H9 (cell line): ENCODE measurements at regions not wholly inside any gene's neighbourhood (a gene's known extent, or its start where the extent isn't known, plus 50 kb on each side); places are given as distances from the start of the nearest gene placed in this dataset.
"Not testable (repeated sequence)": the region's sequence is repeated elsewhere in the genome, so short reads cannot be mapped to it uniquely, and the experiment has no call there.

Experiments
- DNase-seq: peaks from one replicate; pipeline ENCODE4 v3.0.0-alpha.2; 2017
- H2AFZ ChIP-seq: one replicate; pipeline ENCODE4 v1.6.1; 2013; ENCODE audit warnings: mild to moderate bottlenecking, low read length, control low read depth, moderate library complexity
- H2AK5ac ChIP-seq: 2 replicates; pipeline ENCODE4 v1.6.1; 2013; ENCODE audit warnings: low read length, control low read depth, mixed read lengths; ENCODE audit not compliant: insufficient read length
- H2BK120ac ChIP-seq: one replicate; pipeline ENCODE4 v1.6.1; 2013; ENCODE audit warnings: low read depth, mild to moderate bottlenecking, low read length, control low read depth, inconsistent platforms; ENCODE audit not compliant: poor library complexity, severe bottlenecking
- H2BK12ac ChIP-seq: 2 replicates; pipeline ENCODE4 v1.6.1; 2013; ENCODE audit warnings: low read length, control low read depth, mixed read lengths, low read depth; ENCODE audit not compliant: insufficient read length
- H2BK15ac ChIP-seq: 2 replicates; pipeline ENCODE4 v1.6.1; 2013; ENCODE audit warnings: low read depth, low read length, control low read depth
- H2BK20ac ChIP-seq: one replicate; pipeline ENCODE4 v1.6.1; 2013; ENCODE audit warnings: low read depth, mild to moderate bottlenecking, low read length, control low read depth, inconsistent platforms; ENCODE audit not compliant: poor library complexity, severe bottlenecking
- H2BK5ac ChIP-seq: 2 replicates; pipeline ENCODE4 v1.6.1; 2013; ENCODE audit warnings: low read length, control low read depth, mixed read lengths; ENCODE audit not compliant: insufficient read length
- H3K14ac ChIP-seq: 2 replicates; pipeline ENCODE4 v1.6.1; 2013; ENCODE audit warnings: low read length, control low read depth; ENCODE audit not compliant: insufficient read depth
- H3K18ac ChIP-seq: 2 replicates; pipeline ENCODE4 v1.6.1; 2013; ENCODE audit warnings: low read depth, mild to moderate bottlenecking, mixed read lengths, low read length, control low read depth; ENCODE audit not compliant: insufficient read length
- H3K23ac ChIP-seq: 2 replicates; pipeline ENCODE4 v1.6.1; 2013; ENCODE audit warnings: low read length, control low read depth, mixed read lengths, low read depth; ENCODE audit not compliant: insufficient read length
- H3K23me2 ChIP-seq: 2 replicates; pipeline ENCODE4 v1.6.1; 2013; ENCODE audit warnings: low read depth, mild to moderate bottlenecking, mixed read lengths, low read length, control low read depth; ENCODE audit not compliant: insufficient read length, poor library complexity, severe bottlenecking
- H3K27ac ChIP-seq: 2 replicates; pipeline ENCODE4 v1.5.1; 2013; ENCODE audit warnings: low read length, control low read depth, mixed read lengths, low read depth; ENCODE audit not compliant: insufficient read length
- H3K27me3 ChIP-seq: 2 replicates; pipeline ENCODE4 v1.6.1; 2013; ENCODE audit warnings: low read length, control low read depth, inconsistent platforms; ENCODE audit not compliant: insufficient read depth
- H3K4ac ChIP-seq: 2 replicates; pipeline ENCODE4 v1.6.1; 2013; ENCODE audit warnings: low read depth, mild to moderate bottlenecking, control low read depth, inconsistent platforms, low read length, moderate library complexity
- H3K4me1 ChIP-seq: 2 replicates; pipeline ENCODE4 v1.6.1; 2013; ENCODE audit warnings: low read length, control low read depth, inconsistent platforms; ENCODE audit not compliant: insufficient read depth
- H3K4me2 ChIP-seq: 2 replicates; pipeline ENCODE4 v1.6.1; 2013; ENCODE audit warnings: low read length, control low read depth, mixed read lengths; ENCODE audit not compliant: insufficient read length, insufficient read depth
- H3K56ac ChIP-seq: 2 replicates; pipeline ENCODE4 v1.6.1; 2013; ENCODE audit warnings: low read depth, mild to moderate bottlenecking, mixed read lengths, low read length, control low read depth; ENCODE audit not compliant: insufficient read length
- H3K79me1 ChIP-seq: 2 replicates; pipeline ENCODE4 v1.6.1; 2013; ENCODE audit warnings: low read depth, mild to moderate bottlenecking, moderate library complexity, low read length, control low read depth, inconsistent platforms; ENCODE audit not compliant: insufficient read depth, poor library complexity, severe bottlenecking
- H3K79me2 ChIP-seq: 2 replicates; pipeline ENCODE4 v1.6.1; 2013; ENCODE audit warnings: low read length, control low read depth, inconsistent platforms; ENCODE audit not compliant: insufficient read depth
- H3K9ac ChIP-seq: 2 replicates; pipeline ENCODE4 v1.6.1; 2013; ENCODE audit warnings: low read length, control low read depth, mixed read lengths; ENCODE audit not compliant: insufficient read length; ENCODE audit errors: extremely low read depth
- H3K9me3 ChIP-seq: one replicate; pipeline ENCODE4 v1.6.1; 2013; ENCODE audit warnings: low read depth, low read length, inconsistent platforms; ENCODE audit not compliant: control insufficient read depth
- H3T11ph ChIP-seq: one replicate; pipeline ENCODE4 v1.6.1; 2013; ENCODE audit warnings: mild to moderate bottlenecking, low read length, control low read depth, inconsistent platforms
- H4K20me1 ChIP-seq: one replicate; pipeline ENCODE4 v1.6.1; 2013; ENCODE audit not compliant: control insufficient read depth, insufficient read length, insufficient read depth
- H4K5ac ChIP-seq: 2 replicates; pipeline ENCODE4 v1.6.1; 2013; ENCODE audit warnings: low read depth, mild to moderate bottlenecking, mixed read lengths, low read length, control low read depth; ENCODE audit not compliant: insufficient read length
- H4K8ac ChIP-seq: replicated peaks from 2 replicates; pipeline ENCODE4 v1.6.1; 2013; ENCODE audit warnings: low read length, control low read depth, mixed read lengths, low read depth; ENCODE audit not compliant: insufficient read length
- H4K91ac ChIP-seq: 2 replicates; pipeline ENCODE4 v1.6.1; 2013; ENCODE audit warnings: low read depth, mild to moderate bottlenecking, moderate library complexity, mixed read lengths, low read length, control low read depth; ENCODE audit not compliant: insufficient read length
- H3K27ac Mint-ChIP-seq, 3 experiments: 2 replicates in 2 of 3; 3 replicates in 1 of 3; pipeline ENCODE4 v1.8.0; 2020 to 2021; ENCODE audit warnings: mixed read lengths in 3 of 3, mild to moderate bottlenecking in 1 of 3, moderate library complexity in 1 of 3
- H3K27me3 Mint-ChIP-seq: 2 replicates; pipeline ENCODE4 v1.8.0; 2021; ENCODE audit warnings: low read depth, mild to moderate bottlenecking, moderate library complexity, mixed read lengths
- H3K36me3 Mint-ChIP-seq, 3 experiments: 2 replicates in 2 of 3; 3 replicates in 1 of 3; pipeline ENCODE4 v1.8.0; 2020 to 2021; ENCODE audit warnings: low read depth in 3 of 3, mixed read lengths in 3 of 3; ENCODE audit not compliant: insufficient read depth in 1 of 3
- H3K4me1 Mint-ChIP-seq, 2 experiments: 2 replicates each; pipeline ENCODE4 v1.8.0; 2020; ENCODE audit warnings: mixed read lengths in 2 of 2
- H3K4me3 Mint-ChIP-seq, 2 experiments: 2 replicates in 1 of 2; 3 replicates in 1 of 2; pipeline ENCODE4 v1.8.0; 2020 to 2021; ENCODE audit warnings: mild to moderate bottlenecking in 2 of 2, mixed read lengths in 2 of 2, moderate library complexity in 1 of 2
- H3K9me3 Mint-ChIP-seq, 2 experiments: 2 replicates in 1 of 2; 3 replicates in 1 of 2; pipeline ENCODE4 v1.8.0; 2020; ENCODE audit warnings: mild to moderate bottlenecking in 2 of 2, mixed read lengths in 2 of 2, moderate library complexity in 1 of 2
- CTCF ChIP-seq: fragments of 200-600 bp; sonication (generic); conservative IDR thresholded peaks from 3 replicates; pipeline ENCODE4 v1.8.0; 2021; ENCODE audit warnings: antibody characterized with exemption, mild to moderate bottlenecking
- WGBS: extraction: QIAGEN DNeasy Blood & Tissue Kit; methylation state at CpG from one replicate; pipeline ENCODE4 v1.1.7; 2013; ENCODE audit warnings: missing lambda C conversion rate, low lambda C conversion rate, mixed read lengths; ENCODE audit not compliant: insufficient read length; ENCODE audit errors: extremely low coverage; 5-methylcytosine and 5-hydroxymethylcytosine counted together

- no peaks in the 10 kb centered on the region for H3K9me3 ChIP-seq
- no peak overlapping the region for H3K9ac ChIP-seq
- TF ChIP-seq CTCF: no peak
- no peaks in the 10 kb centered on the region for H3K79me1 ChIP-seq
- DNase-seq: no peak
- no peaks in the 10 kb centered on the region for H3K23me2 ChIP-seq
- no peak overlapping the region for H4K8ac ChIP-seq
- WGBS: no CpG with 5 or more reads among the region's 3 CpGs
- no peaks in the 10 kb centered on the region for H3K4me1 ChIP-seq
- H3T11ph ChIP-seq: no peak overlapping the region
- H3K9me3 Mint-ChIP-seq: peaks cover 8 to 10% of the 10 kb centered on the region in 2 experiments; a peak in 4 of 5 replicates
- no peak overlapping the region for H3K4ac ChIP-seq
- H3K27ac Mint-ChIP-seq: no peak overlapping the region
- no peak overlapping the region for H3K4me2 ChIP-seq
- H2BK15ac ChIP-seq: no peak overlapping the region
- no peak overlapping the region for H3K14ac ChIP-seq
- H3K18ac ChIP-seq: no peak overlapping the region
- H3K36me3 Mint-ChIP-seq: no peaks in the 10 kb centered on the region
- H3K4me1 Mint-ChIP-seq: no peaks in the 10 kb centered on the region
- no peaks in the 10 kb centered on the region for H3K27me3 ChIP-seq
- H2BK12ac ChIP-seq: no peak overlapping the region
- no peak overlapping the region for H3K27ac ChIP-seq
- peaks cover 12% of the 10 kb centered on the region for H3K27me3 Mint-ChIP-seq
- H2BK120ac ChIP-seq: no peak overlapping the region
- H4K5ac ChIP-seq: no peak overlapping the region
- no peak overlapping the region for H3K56ac ChIP-seq
- no peak overlapping the region for H4K91ac ChIP-seq
- H2BK20ac ChIP-seq: no peak overlapping the region
- H2BK5ac ChIP-seq: no peak overlapping the region
- H3K4me3 Mint-ChIP-seq: no peak overlapping the region
- no peak overlapping the region for H2AK5ac ChIP-seq
- no peaks in the 10 kb centered on the region for H4K20me1 ChIP-seq
- H2AFZ ChIP-seq: no peak overlapping the region
- H3K79me2 ChIP-seq: no peaks in the 10 kb centered on the region
- H3K23ac ChIP-seq: no peak overlapping the region
Measured at GRCh38 chr7:65463184-65463583, 89.5 kb downstream of the ZNF92 start.

DNA sequence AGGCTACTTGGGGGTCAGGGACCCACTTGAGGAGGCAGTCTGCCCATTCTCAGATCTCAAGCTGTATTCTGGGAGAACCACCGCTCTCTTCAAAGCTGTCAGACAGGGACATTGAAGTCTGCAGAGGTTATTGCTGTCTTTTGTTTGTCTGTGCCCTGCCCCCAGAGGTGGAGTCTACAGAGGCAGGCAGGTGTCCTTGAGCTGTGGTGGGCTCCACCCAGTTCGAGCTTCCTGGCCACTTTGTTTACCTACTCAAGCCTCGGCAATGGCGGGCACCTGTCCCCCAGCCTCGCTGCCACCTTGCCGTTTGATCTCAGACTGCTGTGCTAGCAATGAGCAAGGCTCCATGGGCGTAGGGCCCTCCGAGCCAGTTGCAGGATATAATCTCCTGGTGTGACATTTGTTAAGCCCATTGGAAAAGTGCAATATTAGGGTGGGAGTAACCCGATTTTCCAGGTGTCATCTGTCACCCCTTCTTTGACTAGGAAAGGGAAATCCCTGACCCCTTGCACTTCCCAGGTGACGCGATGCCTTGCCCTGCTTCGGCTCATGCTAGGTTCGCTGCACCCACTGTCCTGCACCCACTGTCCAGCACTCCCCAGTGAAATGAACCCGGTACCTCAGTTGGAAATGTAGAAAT, 96.4 kb downstream of the ZNF92 start:
- not testable (repeated sequence) for H3K4me3 Mint-ChIP-seq, H2BK20ac ChIP-seq

More for the DNA sequence above, 96.4 kb downstream of the ZNF92 start:
- not testable (repeated sequence) for H3K9ac ChIP-seq, H3K4me2 ChIP-seq, H3K56ac ChIP-seq, H2BK15ac ChIP-seq, H3K4me1 ChIP-seq, H4K20me1 ChIP-seq, H3K14ac ChIP-seq, H2BK12ac ChIP-seq, H3K27ac ChIP-seq, H3K9me3 ChIP-seq, H4K91ac ChIP-seq, H2AK5ac ChIP-seq, H3K4ac ChIP-seq, H3K23me2 ChIP-seq, H3T11ph ChIP-seq, H3K23ac ChIP-seq, H3K36me3 Mint-ChIP-seq, H2AFZ ChIP-seq, H3K4me1 Mint-ChIP-seq, H3K27me3 ChIP-seq, H4K8ac ChIP-seq, H2BK120ac ChIP-seq, H3K18ac ChIP-seq, H2BK5ac ChIP-seq, H3K79me2 ChIP-seq, H4K5ac ChIP-seq, H3K79me1 ChIP-seq, DNase-seq, H3K27ac Mint-ChIP-seq
- H3K27me3 Mint-ChIP-seq: peaks cover 18% of the 10 kb centered on the region
- no CpG with 5 or more reads among the region's 14 CpGs for WGBS
- peaks cover 27 to 38% of the 10 kb centered on the region in 2 experiments for H3K9me3 Mint-ChIP-seq
